Smooth muscle cell (in vitro differentiated cells): ENCODE measurements at regions not wholly inside any gene's neighbourhood (a gene's known extent, or its start where the extent isn't known, plus 50 kb on each side); places are given as distances from the start of the nearest gene placed in this dataset.

Experiments
- DNase-seq: peaks from one replicate; lab custom pipeline; 2025; ENCODE audit not compliant: unreplicated experiment; lab: John Stamatoyannopoulos, UW
- H2AFZ ChIP-seq: fragments of 200-600 bp; sonication (generic); 2 replicates; pipeline ENCODE4 v1.6.0; 2016; ENCODE audit warnings: antibody characterized with exemption, low read depth, mild to moderate bottlenecking
- H3F3A ChIP-seq: fragments of 200-600 bp; sonication (generic); 2 replicates; pipeline ENCODE4 v1.6.0; 2017; ENCODE audit warnings: antibody characterized with exemption, low read depth
- H3K27ac ChIP-seq: fragments of 200-600 bp; sonication (generic); 2 replicates; pipeline ENCODE4 v1.5.1; 2016; ENCODE audit warnings: low read depth, mild to moderate bottlenecking
- H3K27me3 ChIP-seq: fragments of 200-600 bp; sonication (generic); 2 replicates; pipeline ENCODE4 v1.6.1; 2016; ENCODE audit warnings: low read depth, mild to moderate bottlenecking
- H3K36me3 ChIP-seq: fragments of 200-600 bp; sonication (generic); 2 replicates; pipeline ENCODE4 v1.5.1; 2016; ENCODE audit warnings: low read depth
- H3K4me1 ChIP-seq: fragments of 200-600 bp; sonication (generic); 2 replicates; pipeline ENCODE4 v1.5.1; 2016; ENCODE audit warnings: low read depth
- H3K4me2 ChIP-seq: fragments of 200-600 bp; sonication (generic); 2 replicates; pipeline ENCODE4 v1.6.0; 2016; ENCODE audit warnings: mild to moderate bottlenecking
- H3K4me3 ChIP-seq: fragments of 200-600 bp; sonication (generic); 2 replicates; pipeline ENCODE4 v1.5.1; 2016; ENCODE audit warnings: mild to moderate bottlenecking
- H3K79me2 ChIP-seq: fragments of 200-600 bp; sonication (generic); 2 replicates; pipeline ENCODE4 v1.6.0; 2016; ENCODE audit warnings: low read depth, mild to moderate bottlenecking
- H3K9ac ChIP-seq: fragments of 200-600 bp; sonication (generic); 2 replicates; pipeline ENCODE4 v1.6.0; 2016; ENCODE audit warnings: low read depth
- H3K9me3 ChIP-seq: fragments of 200-600 bp; sonication (generic); replicated peaks from 2 replicates; pipeline ENCODE4 v1.5.1; 2016; ENCODE audit warnings: low read depth
- H4K20me1 ChIP-seq: fragments of 200-600 bp; sonication (generic); 2 replicates; pipeline ENCODE4 v1.6.0; 2016; ENCODE audit warnings: low read depth
- CTCF ChIP-seq: fragments of 200-600 bp; sonication (generic); IDR thresholded peaks from 2 replicates; pipeline ENCODE4 v1.5.1; 2017; ENCODE audit warnings: borderline replicate concordance, mild to moderate bottlenecking, antibody characterized with exemption; ENCODE audit not compliant: insufficient read depth, poor library complexity, severe bottlenecking
- WGBS: methylation state at CpG from one replicate; pipeline ENCODE4 v1.1.7; 2016; ENCODE audit warnings: low lambda C conversion rate; 5-methylcytosine and 5-hydroxymethylcytosine counted together

GRCh38 chr15:77774350-77774749 lies 141.6 kb upstream of the LINGO1 start:
- Histone ChIP-seq H3K9me3 (no peaks in the 10 kb centered on the region), H3K36me3 (no peaks in the 10 kb centered on the region), H3K27ac (no peak overlapping the region), H3F3A (no peaks in the 10 kb centered on the region), H3K9ac (no peak overlapping the region), H4K20me1 (no peaks in the 10 kb centered on the region), H3K4me2 (no peak overlapping the region), H3K27me3 (no peaks in the 10 kb centered on the region), H3K4me1 (no peaks in the 10 kb centered on the region), H3K4me3 (no peak overlapping the region), H2AFZ (no peak overlapping the region), H3K79me2 (no peaks in the 10 kb centered on the region)
- 94% methylated on average over 8 of the region's 8 CpGs for WGBS
- TF ChIP-seq CTCF = no peak
- no peak for DNase-seq

- Histone ChIP-seq H3K4me3 (no peak overlapping the region), H3K9ac (no peak overlapping the region), H3K79me2 (no peaks in the 10 kb centered on the region), H3K36me3 (no peaks in the 10 kb centered on the region), H2AFZ (no peak overlapping the region), H3K4me2 (no peak overlapping the region), H3K9me3 (no peaks in the 10 kb centered on the region), H3K27me3 (no peaks in the 10 kb centered on the region), H3F3A (no peaks in the 10 kb centered on the region), H3K27ac (no peak overlapping the region), H4K20me1 (no peaks in the 10 kb centered on the region), H3K4me1 (no peaks in the 10 kb centered on the region)
- DNase-seq = no peak
- TF ChIP-seq CTCF = no peak
- 91% methylated on average over 5 of the region's 5 CpGs for WGBS
These were observed 141.2 kb upstream of the LINGO1 start for GRCh38 chr15:77773903-77774302.

- Histone ChIP-seq H3K36me3 (no peaks in the 10 kb centered on the region), H3K4me3 (no peak overlapping the region), H2AFZ (no peak overlapping the region), H3F3A (no peaks in the 10 kb centered on the region), H3K4me2 (no peak overlapping the region), H3K4me1 (peaks cover 2% of the 10 kb centered on the region), H3K9me3 (no peaks in the 10 kb centered on the region), H3K27me3 (peaks cover 6% of the 10 kb centered on the region), H3K27ac (no peak overlapping the region), H3K9ac (no peak overlapping the region), H4K20me1 (no peaks in the 10 kb centered on the region), H3K79me2 (no peaks in the 10 kb centered on the region)
- 86% methylated on average over 11 of the region's 11 CpGs for WGBS
- no peak for TF ChIP-seq CTCF
- DNase-seq = no peak
These were observed 140.1 kb upstream of the LINGO1 start for GRCh38 chr15:77772641-77773402.

GRCh38 chr15:77771616-77772015 lies 138.9 kb upstream of the LINGO1 start:
- no peak for DNase-seq
- Histone ChIP-seq H3K9me3 (no peaks in the 10 kb centered on the region), H2AFZ (no peak overlapping the region), H3K4me2 (no peak overlapping the region), H3K4me3 (no peak overlapping the region), H3F3A (no peaks in the 10 kb centered on the region), H3K27me3 (peaks cover 15% of the 10 kb centered on the region), H3K36me3 (no peaks in the 10 kb centered on the region), H3K27ac (no peak overlapping the region), H3K9ac (no peak overlapping the region), H3K79me2 (no peaks in the 10 kb centered on the region), H3K4me1 (peaks cover 5% of the 10 kb centered on the region), H4K20me1 (no peaks in the 10 kb centered on the region)
- no peak for TF ChIP-seq CTCF
- 87% methylated on average over 7 of the region's 7 CpGs for WGBS
